ENCODE measurements at regions not wholly inside any gene's neighbourhood (a gene's known extent, or its start where the extent isn't known, plus 50 kb on each side); places are given as distances from the start of the nearest gene placed in this dataset.

GRCh38 chr1:116302281-116302680, 70.8 kb upstream of the ATP1A1 start:
- Mint-ChIP-seq H3K27me3 (ENCODE audit: insufficient read depth, low read depth, poor library complexity) (no peaks in the 10 kb centered on the region), H3K4me3 (no peak overlapping the region), H3K36me3 (ENCODE audit: low read depth) (peaks cover 12% of the 10 kb centered on the region), H3K4me1 (no peaks in the 10 kb centered on the region), H3K9me3 (peaks cover 20% of the 10 kb centered on the region), H3K27ac (no peak overlapping the region)
- H3F3A ChIP-seq (replicated peaks; ENCODE audit: low read depth), result no peaks in the 10 kb centered on the region
- H4K20me1 ChIP-seq (replicated peaks; ENCODE audit: insufficient read depth), result no peaks in the 10 kb centered on the region
- no peak overlapping the region for H3K4me3 ChIP-seq
- H3K36me3 ChIP-seq (ENCODE audit: insufficient read depth), result no peaks in the 10 kb centered on the region
- DNase-seq (ENCODE audit: low spot score) (no peak), ATAC-seq (no peak)
- peaks cover 9% of the 10 kb centered on the region for H3K9me2 ChIP-seq (ENCODE audit: insufficient read depth)
- no peak overlapping the region for H2AFZ ChIP-seq
- H3K4me1 ChIP-seq (ENCODE audit: insufficient read depth), result no peaks in the 10 kb centered on the region
- H3K27ac ChIP-seq (ENCODE audit: low read depth), result no peak overlapping the region
- H3K79me2 ChIP-seq (replicated peaks; ENCODE audit: insufficient read depth), result no peaks in the 10 kb centered on the region
- H3K27me3 ChIP-seq (ENCODE audit: insufficient read depth), result no peaks in the 10 kb centered on the region
- no peak overlapping the region for H3K4me2 ChIP-seq
- no peak for TF ChIP-seq STAT1 (IDR thresholded peaks at IDR 0.05; ENCODE audit: unreplicated experiment)
- no peak for TF ChIP-seq EZH2 (IDR thresholded peaks at IDR 0.05; ENCODE audit: low read depth, unreplicated experiment)
- no peak for TF ChIP-seq POLR2AphosphoS5 (IDR thresholded peaks at IDR 0.05; ENCODE audit: low read depth)
- TF ChIP-seq ZNF114 (CRISPR knock-in tag; IDR thresholded peaks at IDR 0.05), result no peak
- no peak for TF ChIP-seq ZNF462 (CRISPR knock-in tag; IDR thresholded peaks at IDR 0.05)
- TF ChIP-seq ZNF331 (CRISPR knock-in tag; IDR thresholded peaks at IDR 0.05; ENCODE audit: low read depth), result no peak

- no peak overlapping the region for H3K4me3 Mint-ChIP-seq
- no peaks in the 10 kb centered on the region for H3K36me3 Mint-ChIP-seq (ENCODE audit: low read depth)
- no peaks in the 10 kb centered on the region for H3K27me3 ChIP-seq (ENCODE audit: insufficient read depth)
- H4K20me1 ChIP-seq (replicated peaks; ENCODE audit: insufficient read depth), result no peaks in the 10 kb centered on the region
- peaks cover 7% of the 10 kb centered on the region; the same call in 2 of the 3 replicates for H3K4me1 Mint-ChIP-seq
- H3F3A ChIP-seq (replicated peaks; ENCODE audit: low read depth), result no peaks in the 10 kb centered on the region
- no peak for TF ChIP-seq ZNF114 (CRISPR knock-in tag; IDR thresholded peaks at IDR 0.05)
- no peak for TF ChIP-seq EZH2 (IDR thresholded peaks at IDR 0.05; ENCODE audit: low read depth, unreplicated experiment)
- TF ChIP-seq ZNF331 (CRISPR knock-in tag; IDR thresholded peaks at IDR 0.05; ENCODE audit: low read depth), result no peak
- H3K27ac Mint-ChIP-seq, result no peak overlapping the region
- no peak overlapping the region for H3K4me2 ChIP-seq
- no peak overlapping the region for H3K27ac ChIP-seq (ENCODE audit: low read depth)
- no peaks in the 10 kb centered on the region for H3K36me3 ChIP-seq (ENCODE audit: insufficient read depth)
- ATAC-seq, result no peak
- H3K27me3 Mint-ChIP-seq (ENCODE audit: insufficient read depth, low read depth, poor library complexity), result no peaks in the 10 kb centered on the region
- no peaks in the 10 kb centered on the region for H3K79me2 ChIP-seq (replicated peaks; ENCODE audit: insufficient read depth)
- DNase-seq (ENCODE audit: low spot score), result no peak
- no peak overlapping the region for H2AFZ ChIP-seq
- peaks cover 10% of the 10 kb centered on the region; the same call in 1 of the 2 replicates for H3K9me2 ChIP-seq (ENCODE audit: insufficient read depth)
- H3K9me3 Mint-ChIP-seq, result no peaks in the 10 kb centered on the region
- H3K4me3 ChIP-seq, result no peak overlapping the region
- no peaks in the 10 kb centered on the region for H3K4me1 ChIP-seq (ENCODE audit: insufficient read depth)
Observed at GRCh38 chr1:116306102-116306501, 66.9 kb upstream of the ATP1A1 start.
